ENCODE measurements at regions not wholly inside any gene's neighbourhood (a gene's known extent, or its start where the extent isn't known, plus 50 kb on each side); places are given as distances from the start of the nearest gene placed in this dataset.

DNA sequence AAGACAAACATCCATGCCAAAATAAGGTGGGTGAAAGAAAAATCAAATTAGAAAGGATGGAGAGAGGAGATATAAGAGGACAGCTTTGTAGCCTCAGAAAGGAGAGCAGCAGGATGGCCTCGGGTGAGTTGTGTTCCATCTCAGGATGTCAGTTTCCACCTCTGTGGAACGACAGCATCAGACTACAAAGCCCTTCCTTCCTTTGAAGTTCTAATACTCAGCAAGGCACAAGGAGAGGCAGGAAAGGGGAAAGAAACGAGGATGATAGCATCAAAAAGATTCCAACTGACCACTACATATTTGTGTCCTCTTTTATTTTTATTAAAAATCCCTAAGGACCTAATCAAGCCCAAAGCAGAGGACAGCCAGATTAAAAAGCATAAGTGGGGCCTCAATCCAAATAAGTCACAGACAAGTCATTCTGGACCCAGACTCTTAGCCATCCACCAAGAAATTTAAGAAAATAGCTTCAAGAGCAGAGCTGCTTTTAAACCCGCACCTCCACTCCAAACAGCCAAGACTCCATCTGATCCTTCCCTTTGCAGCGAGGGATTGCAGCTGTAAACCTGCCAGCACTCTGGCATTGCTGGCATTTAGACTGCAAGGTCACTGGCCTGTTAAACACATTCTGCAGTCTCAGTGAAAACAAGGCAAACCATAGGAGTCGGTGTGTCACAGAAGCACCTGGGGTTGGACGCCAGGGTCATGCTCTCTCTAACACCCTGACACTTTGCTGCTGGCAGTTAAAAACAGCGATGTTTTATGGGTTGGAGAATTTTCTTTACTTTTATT is 314.5 kb upstream of the CHAC2 start:
- Histone ChIP-seq H3K27ac (no peak overlapping the region), H3K4me1 (no peaks in the 10 kb centered on the region), H3K9me3 (no peaks in the 10 kb centered on the region), H3K36me3 (no peaks in the 10 kb centered on the region), H3K27me3 (no peaks in the 10 kb centered on the region), H3K4me3 (no peak overlapping the region)
- TF ChIP-seq POLR2A (IDR thresholded peaks at IDR 0.05), result no peak
- TF ChIP-seq, protein P1, sequence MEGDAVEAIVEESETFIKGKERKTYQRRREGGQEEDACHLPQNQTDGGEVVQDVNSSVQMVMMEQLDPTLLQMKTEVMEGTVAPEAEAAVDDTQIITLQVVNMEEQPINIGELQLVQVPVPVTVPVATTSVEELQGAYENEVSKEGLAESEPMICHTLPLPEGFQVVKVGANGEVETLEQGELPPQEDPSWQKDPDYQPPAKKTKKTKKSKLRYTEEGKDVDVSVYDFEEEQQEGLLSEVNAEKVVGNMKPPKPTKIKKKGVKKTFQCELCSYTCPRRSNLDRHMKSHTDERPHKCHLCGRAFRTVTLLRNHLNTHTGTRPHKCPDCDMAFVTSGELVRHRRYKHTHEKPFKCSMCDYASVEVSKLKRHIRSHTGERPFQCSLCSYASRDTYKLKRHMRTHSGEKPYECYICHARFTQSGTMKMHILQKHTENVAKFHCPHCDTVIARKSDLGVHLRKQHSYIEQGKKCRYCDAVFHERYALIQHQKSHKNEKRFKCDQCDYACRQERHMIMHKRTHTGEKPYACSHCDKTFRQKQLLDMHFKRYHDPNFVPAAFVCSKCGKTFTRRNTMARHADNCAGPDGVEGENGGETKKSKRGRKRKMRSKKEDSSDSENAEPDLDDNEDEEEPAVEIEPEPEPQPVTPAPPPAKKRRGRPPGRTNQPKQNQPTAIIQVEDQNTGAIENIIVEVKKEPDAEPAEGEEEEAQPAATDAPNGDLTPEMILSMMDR (IDR thresholded peaks at IDR 0.05), result no peak
- no peak for DNase-seq

DNA sequence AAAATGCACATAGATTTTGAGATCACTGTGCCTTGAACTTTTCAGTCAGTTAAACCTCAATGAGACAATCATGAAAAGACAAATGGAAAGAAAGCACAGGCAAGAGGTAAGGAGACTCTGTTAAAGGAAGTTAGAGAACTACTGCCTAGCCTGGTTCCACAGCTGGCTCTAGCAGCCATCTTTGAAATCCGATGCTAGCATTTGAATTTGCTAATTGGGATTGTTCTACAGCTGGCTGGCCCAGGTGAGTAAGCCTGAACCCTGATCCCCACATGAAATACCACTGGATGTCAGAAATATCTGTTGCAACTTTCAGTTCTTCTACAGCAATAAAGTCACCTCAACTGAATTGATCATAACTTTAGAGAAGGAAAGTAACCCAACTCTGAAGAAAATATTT is 315.2 kb upstream of the CHAC2 start:
- no peak overlapping the region for H3K4me3 ChIP-seq
- no peaks in the 10 kb centered on the region for H3K27me3 ChIP-seq
- TF ChIP-seq, protein P1 (IDR thresholded peaks at IDR 0.05), result no peak
- TF ChIP-seq POLR2A (IDR thresholded peaks at IDR 0.05), result no peak
- DNase-seq, result no peak
- H3K4me1 ChIP-seq, result no peaks in the 10 kb centered on the region
- H3K36me3 ChIP-seq, result no peaks in the 10 kb centered on the region
- H3K27ac ChIP-seq, result no peak overlapping the region
- H3K9me3 ChIP-seq, result no peaks in the 10 kb centered on the region

DNA sequence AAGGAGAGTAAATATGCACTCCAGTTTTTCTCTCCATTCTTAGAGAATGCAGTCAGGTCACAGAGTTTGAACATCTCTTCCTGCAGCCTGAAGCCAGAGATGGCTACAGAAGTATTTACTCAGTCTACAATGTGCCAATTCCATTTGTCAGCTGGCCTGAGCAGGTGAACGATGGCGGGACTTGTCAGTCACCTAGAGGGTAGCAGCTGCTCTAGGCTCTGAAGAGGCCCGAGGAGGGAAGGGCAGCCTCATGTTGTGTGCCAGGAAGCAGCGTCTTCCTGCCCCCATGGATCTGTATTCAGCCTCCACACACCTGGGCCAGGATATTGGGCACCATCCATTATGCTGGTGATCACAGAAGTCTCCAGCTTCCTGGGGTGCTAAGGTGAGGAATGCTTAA is 316.7 kb upstream of the CHAC2 start:
- no peak for DNase-seq
- Histone ChIP-seq H3K4me1 (no peaks in the 10 kb centered on the region), H3K27me3 (no peaks in the 10 kb centered on the region), H3K36me3 (no peaks in the 10 kb centered on the region), H3K9me3 (no peaks in the 10 kb centered on the region), H3K27ac (no peak overlapping the region), H3K4me3 (no peak overlapping the region)
- TF ChIP-seq, protein P1 (IDR thresholded peaks at IDR 0.05), result no peak
- TF ChIP-seq POLR2A (IDR thresholded peaks at IDR 0.05), result no peak

DNA sequence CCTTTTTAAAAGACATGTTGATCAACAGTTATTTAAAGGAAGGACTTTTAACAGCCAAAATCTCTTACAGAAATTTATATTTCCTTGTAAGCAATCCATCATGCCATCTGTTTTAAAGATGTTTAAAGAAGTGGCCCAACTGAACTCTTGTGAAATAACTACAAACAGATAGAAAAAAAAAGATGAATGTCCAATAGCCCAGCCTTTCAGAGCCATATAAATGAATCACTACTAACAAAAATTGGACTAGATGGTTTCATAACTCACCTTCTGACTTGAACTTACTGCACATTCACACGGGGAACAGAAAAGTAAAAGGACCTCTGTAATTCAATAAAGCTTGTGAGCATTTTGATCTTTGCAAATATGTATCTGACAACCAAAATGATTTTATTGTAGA is 319.0 kb upstream of the CHAC2 start:
- no peak overlapping the region for H3K27ac ChIP-seq
- H3K27me3 ChIP-seq, result no peaks in the 10 kb centered on the region
- no peaks in the 10 kb centered on the region for H3K4me1 ChIP-seq
- H3K9me3 ChIP-seq, result no peaks in the 10 kb centered on the region
- no peak for DNase-seq
- TF ChIP-seq, protein P1 (IDR thresholded peaks at IDR 0.05), result no peak
- TF ChIP-seq POLR2A (IDR thresholded peaks at IDR 0.05), result no peak
- H3K4me3 ChIP-seq, result no peak overlapping the region
- no peaks in the 10 kb centered on the region for H3K36me3 ChIP-seq

DNA sequence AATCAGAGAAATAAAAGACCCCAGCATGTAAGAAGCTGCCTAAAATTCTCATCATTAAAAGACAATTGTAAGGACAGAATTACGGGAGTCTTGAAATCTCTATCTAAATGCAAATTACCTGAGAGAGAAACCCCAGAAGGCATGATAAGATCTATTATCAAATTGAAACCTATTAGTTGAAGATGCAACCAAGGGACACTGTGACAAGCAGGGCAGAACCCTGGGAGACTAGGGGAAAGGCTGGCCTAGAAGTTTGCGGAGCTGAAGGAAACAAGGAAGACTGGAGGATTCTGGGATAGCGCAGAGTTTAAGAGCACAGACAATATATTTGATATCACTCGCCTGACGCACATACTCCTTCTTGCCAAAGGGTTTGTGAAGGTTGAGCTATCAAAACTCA is 319.5 kb upstream of the CHAC2 start:
- TF ChIP-seq, protein P1 (IDR thresholded peaks at IDR 0.05), result no peak
- no peak for TF ChIP-seq POLR2A (IDR thresholded peaks at IDR 0.05)
- Histone ChIP-seq H3K4me3 (no peak overlapping the region), H3K4me1 (no peaks in the 10 kb centered on the region), H3K27ac (no peak overlapping the region), H3K27me3 (no peaks in the 10 kb centered on the region), H3K9me3 (no peaks in the 10 kb centered on the region), H3K36me3 (no peaks in the 10 kb centered on the region)
- DNase-seq, result no peak

Measured in Peyer's patch (tissue), 4 donors.